HTR-8/SVneo (cell line): ENCODE measurements at regions not wholly inside any gene's neighbourhood (a gene's known extent, or its start where the extent isn't known, plus 50 kb on each side); places are given as distances from the start of the nearest gene placed in this dataset.
A peak's percentile ranks its signal among the peaks of the same experiment; 100 is the strongest.
"Not testable (repeated sequence)": the region's sequence is repeated elsewhere in the genome, so short reads cannot be mapped to it uniquely, and the experiment has no call there.

Experiments used
- DNase-seq: peaks from one replicate; pipeline ENCODE4 v3.0.0; 2011; ENCODE audit warnings: low spot score, mixed read lengths; ENCODE audit not compliant: insufficient read length
- FAIRE-seq: peaks from 2 replicates; lab custom pipeline; 2011; peaks lifted over from hg19 to GRCh38; lab: Jason Lieb, UNC

DNA sequence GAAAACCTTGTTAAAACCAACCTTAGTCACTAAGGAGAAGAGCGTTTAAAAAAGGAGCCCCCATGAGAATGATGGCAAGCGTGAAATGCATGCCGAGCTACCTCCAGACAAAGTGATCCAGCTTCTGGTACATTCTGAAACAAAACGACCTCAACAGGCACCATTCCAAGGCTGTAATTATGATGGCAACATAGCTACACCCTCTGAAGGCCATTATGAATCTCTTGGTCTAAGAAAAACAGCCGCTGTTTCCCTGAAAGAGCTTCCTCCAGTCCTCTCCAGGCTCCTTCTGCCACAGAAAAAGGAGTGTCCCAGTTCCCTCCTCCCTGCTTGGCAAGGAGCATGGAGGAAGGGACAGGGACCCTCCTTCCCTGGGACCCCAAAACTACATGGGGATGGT, 50.0 kb upstream of the ABLIM1 start:
- no peak for DNase-seq
- no peak for FAIRE-seq

DNA sequence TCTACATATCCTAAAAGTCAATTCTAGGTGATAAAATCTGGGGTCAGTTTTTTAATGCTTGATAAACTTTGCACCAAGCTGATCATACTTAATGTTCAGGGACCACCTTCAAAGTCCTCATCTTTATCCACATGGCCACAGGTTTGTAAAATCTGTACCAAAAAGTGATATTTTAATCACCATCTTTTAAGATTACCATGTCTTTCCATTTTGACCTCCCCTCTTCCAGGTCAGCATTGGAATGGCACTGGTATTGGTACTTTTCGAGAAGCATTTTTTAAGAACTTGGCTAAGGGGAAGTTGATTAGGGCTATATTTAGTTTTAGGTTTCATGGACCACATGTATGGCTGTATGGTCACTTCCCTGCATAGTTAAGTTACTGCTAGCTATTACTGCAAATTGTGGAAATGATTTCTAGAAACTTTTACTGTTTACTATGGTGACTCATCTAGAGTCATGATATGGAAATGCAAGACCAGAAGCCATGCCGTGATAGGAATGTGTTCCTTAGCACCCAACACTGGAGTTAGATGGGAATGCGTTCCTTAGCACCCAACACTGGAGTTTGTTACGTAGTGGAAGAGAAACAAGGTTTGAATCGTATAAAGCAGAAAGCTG, 50.8 kb upstream of the ABLIM1 start:
- no peak for FAIRE-seq
- DNase-seq: no peak

DNA sequence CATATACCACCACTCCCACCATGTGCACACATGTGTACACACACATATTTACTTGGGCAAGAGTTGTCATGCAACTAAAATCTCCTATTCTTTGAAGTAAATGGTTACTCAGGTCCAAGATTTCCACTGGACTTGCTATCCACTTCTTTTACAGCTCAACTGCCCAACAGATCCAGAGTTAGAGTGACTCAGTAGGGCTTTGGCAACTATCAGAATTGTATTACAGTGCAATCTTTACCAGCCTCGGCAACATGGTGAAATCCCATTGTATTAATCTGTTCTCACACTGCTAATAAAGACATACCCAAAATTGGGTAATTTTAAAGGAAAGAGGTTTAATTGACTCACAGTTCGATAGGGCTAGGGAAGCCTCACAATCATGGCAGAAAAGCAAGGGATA, 51.9 kb upstream of the ABLIM1 start:
- DNase-seq (no peak), FAIRE-seq (no peak)

DNA sequence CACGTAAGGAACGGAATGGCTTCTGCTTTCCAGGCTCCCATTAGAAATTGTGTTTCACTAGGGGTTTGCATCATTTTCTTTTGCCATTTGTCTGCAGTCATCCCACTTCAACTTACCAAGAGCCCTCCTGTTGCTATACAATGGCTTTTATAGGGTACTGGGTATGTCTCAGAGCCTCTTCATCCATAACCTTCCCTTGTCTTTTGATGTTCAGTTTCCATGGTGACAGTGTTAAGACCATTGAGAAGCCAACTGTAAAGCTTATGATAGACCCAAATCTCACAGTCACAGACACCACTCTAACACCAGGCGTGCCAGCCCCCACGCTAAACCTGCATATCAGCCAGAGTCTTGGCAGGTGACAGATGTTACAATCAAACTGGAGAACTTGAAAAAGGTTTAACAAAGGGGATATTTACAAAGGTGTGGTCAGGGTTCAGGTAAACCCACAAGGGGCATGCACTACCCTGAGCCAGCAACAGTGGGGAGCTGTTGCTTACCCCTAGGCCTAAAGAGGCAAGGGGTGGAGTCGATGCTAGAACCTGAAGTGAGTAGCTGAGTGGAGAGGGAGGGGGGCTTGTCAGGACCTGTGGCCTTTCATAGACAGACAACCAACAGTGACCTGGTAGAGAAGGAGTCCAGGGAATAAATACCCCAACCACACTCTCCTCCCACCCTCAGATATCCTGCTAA, 53.2 kb upstream of the ABLIM1 start:
- no peak for FAIRE-seq
- DNase-seq: no peak

DNA sequence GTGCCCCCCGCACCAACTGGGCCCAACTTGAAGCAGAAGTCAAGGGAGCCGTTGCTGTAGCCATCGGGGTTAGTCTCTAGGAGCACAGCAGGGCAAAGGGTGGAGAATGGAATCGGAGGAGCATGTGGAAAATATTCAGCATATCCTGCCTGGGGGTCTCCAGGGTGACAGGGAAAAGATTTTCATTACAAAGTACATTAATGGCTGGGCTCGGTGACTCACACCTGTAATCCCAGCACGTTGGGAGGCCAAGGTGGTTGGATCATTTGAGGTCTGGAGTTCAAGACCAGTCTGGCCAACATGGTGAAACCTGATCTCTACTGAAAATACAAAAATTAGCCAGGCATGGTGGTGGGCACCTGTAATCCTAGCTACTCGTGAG, 53.8 kb upstream of the ABLIM1 start:
- FAIRE-seq: no peak

DNA sequence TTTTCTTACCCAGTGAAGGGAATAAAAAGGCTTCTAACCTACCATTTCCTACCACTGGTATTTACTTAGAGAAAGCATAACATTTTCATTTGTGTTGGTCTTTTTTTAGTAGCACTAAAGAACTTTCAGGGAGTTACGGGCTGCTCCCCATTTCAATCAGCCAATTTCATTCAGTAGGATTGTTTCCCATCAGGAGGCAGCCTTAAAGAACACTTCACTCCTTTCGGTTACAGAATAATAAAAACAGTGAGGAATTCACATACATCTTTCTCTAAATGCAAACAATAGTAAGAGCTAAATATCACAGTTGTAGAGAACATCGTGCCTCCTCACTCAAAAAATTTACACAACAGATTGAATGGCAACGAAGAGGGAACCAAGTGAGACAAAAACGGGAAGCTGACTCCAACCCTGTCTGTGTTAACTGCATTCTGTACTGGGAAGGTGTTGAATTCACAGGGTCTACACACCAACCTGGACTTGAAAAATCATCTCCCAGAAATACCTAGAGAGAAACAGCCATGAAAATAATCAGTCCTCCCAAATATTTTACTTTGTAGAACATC, 55.5 kb upstream of the ABLIM1 start:
- FAIRE-seq (no peak), DNase-seq (no peak)

More for the DNA sequence above, 53.8 kb upstream of the ABLIM1 start:
- no peak for DNase-seq

DNA sequence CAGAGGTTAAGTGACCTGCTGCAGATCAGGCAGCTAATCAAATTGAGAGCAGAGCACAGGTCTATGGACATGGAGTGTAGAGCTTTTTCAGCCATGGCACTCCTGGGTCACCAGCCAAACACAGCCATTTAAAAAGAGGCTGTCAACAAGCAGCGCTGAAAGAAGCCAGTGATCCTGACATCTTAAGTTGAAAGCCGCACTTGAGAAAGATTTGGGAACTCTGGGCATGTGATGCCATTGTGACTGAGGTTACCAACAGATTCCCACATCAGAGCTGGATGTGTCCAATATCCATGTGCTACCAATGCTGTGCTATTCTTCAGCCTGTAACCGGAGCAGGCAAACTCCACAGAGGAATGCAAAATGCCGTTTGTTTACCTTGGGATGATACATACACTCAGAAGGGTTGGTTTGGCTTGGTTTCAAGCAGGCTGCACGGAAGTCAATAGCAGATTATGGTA, 56.2 kb upstream of the ABLIM1 start:
- FAIRE-seq (peak; percentile 93), DNase-seq (peak; percentile 48)

DNA sequence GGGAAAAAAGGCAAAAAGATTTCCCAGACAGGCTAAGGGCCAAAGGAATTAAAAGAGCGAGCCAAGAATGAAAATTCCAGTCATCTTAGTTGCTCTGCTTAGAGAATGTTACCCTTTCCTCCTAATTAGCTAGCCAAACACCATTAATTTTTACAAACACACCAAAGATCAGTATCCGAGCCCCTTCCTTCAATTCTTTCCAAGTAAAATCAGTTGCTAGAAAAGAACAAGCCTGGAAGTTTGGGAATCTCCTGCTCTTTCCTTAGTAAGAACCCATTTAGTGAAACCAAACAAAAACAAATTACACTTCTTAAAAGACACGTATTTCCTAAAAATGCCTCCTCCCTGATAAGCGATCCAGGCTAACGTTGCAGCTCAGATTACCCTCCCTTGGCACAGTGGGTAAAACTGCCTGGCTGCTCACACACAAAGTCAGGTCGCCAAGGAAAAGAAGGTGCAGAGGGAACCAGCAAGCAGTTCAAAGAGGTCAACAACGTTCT, 57.1 kb upstream of the ABLIM1 start:
- DNase-seq (no peak), FAIRE-seq (no peak)

DNA sequence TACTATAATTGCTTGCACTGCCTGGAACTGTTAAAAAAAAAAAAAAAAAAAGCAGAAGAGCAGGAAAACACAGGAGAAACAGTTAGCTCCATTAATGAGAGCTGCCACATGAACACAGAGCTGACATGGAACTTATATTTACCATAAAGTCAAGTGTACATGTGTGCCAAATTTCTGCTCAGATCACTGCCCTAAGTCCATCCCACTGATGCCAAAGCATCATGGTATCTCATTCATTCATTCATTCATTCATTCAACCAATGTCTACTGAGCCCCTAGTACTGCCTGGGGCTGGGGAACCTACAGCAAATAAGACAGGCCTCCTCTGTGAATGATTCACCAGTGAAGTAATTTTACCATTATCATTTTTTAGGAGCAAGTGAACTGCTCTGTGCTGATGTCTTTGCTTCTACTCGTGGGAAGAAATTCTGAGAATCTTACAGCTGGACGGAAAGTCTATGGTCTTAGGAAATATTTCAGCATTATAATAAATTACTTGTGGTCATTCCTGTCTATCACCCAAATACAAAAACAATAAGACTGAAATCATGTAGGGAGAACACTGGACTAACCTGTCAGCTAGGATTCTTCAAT, 58.8 kb upstream of the ABLIM1 start:
- FAIRE-seq: no peak
- DNase-seq: no peak

DNA sequence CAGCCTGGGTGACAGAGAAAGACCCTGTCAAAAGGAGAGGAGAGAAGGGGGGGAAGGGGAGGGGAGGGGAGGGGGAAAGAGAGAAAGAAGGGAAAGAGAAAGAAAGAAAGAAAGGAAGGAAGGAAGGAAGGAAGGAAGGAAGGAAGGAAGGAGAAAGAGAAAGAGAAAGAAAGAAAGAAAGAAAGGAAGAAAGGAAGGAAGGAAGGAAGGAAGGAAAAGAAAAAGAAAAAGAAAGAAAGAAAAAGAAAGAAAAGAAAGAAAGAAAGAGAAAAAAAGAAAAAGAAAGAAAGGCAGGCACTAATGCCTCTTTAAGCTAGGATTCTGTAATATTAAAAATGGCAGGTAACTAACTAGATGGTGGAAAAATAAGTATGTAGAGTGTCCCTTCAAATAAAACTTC, 59.8 kb upstream of the ABLIM1 start:
- FAIRE-seq, DNase-seq: not testable (repeated sequence)

DNA sequence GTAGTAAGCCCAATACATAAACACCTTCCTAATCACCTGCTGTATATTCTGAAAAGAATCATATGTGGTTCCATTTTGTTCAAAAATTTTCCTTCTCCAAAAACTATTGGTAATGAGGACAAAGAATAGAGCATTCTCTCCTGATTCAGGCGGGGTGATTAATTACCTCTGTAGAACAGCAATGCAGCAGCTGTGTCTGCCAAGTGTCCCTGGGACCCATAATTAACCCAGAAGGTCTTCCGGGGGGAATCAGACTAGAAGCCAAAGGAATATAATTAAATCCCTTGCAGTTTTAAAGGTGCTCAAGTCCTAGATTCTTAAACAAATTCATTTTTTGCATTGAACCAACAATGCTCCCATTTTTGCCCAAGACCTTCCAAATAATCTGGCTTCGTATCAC, 60.3 kb upstream of the ABLIM1 start:
- no peak for FAIRE-seq

DNA sequence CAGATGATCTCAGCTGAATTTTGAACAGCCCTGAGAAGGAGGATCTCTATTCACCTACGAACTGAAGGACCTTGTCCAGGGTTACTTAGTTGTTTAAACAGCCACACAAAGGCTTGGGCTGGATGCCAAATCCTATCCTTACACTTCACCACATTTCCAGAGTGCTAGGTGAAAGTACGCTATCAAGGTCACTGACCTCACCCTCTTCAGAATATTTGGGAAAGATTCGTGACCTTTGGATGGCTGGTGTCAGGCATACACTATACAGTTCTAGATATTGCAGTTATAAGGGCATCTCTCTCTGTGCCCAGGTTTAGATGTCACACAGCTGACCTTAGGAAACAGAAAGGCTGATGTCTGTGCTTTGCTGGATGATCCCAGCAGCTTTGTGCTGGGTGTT, 61.2 kb upstream of the ABLIM1 start:
- DNase-seq (no peak), FAIRE-seq (no peak)

More for the DNA sequence above, 60.3 kb upstream of the ABLIM1 start:
- no peak for DNase-seq

DNA sequence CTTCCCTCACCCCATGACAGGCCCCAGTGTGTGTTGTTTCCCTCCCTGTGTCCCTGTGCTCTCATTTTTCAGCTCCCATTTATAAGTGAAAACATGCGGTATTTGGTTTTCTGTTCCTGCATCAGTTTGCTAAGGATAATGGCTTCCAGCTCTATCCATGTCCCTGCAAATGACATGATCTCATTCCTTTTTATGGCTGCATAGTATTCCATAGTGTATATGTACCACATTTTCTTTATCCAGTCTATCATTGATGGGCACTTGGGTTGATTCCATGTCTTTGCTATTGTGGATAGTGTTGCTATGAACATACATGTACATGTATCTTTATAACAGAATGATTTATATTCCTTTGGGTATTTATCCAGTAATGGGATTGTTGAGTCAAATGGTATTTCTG, 61.9 kb upstream of the ABLIM1 start:
- DNase-seq, FAIRE-seq: not testable (repeated sequence)

DNA sequence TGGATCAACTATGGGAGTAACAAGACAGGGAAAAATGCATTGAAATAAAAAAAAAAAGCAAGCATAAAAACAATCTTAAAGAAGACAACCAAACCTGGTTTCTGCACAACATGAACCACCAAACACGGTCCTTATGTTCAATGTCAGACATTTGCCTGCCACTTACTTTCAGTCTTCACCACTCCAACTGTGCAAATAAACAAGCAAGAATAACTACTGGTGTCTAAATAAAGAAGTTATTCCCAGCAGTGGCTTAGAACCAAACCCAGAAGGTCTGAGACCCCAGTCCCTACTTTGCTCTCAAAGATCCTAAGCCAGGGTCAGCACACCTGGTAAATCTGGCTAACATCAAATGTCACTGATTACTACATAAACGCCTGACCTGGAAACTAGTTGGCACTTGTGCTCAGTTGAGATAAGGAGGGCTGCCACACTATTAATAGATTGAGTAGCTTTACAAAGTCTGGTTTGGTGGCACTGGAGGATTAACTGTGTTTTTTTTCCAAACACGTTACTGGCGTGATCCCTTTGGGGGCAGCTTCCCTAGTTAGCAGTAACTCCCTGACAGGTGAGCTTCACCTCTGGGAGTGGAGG, 62.7 kb upstream of the ABLIM1 start:
- FAIRE-seq (no peak), DNase-seq (no peak)

DNA sequence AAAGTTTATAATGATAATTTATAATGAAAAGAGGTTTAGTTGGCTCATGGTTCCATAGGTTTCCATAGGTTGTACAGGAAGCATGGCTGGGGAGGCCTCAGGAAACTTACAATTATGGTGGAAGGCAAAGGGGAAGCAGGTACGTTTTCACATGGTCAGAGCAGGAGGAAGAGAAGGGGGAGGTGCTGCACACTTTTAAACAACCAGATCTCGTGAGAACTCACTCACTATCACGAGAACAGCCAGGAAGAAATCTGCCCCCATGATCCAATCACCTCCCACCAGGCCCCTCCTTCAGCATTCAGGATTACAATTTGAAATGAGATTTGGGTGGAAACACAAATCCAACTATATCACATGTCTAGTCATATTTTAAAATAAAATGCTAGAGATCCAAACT, 64.1 kb upstream of the ABLIM1 start:
- not testable (repeated sequence) for FAIRE-seq, DNase-seq

DNA sequence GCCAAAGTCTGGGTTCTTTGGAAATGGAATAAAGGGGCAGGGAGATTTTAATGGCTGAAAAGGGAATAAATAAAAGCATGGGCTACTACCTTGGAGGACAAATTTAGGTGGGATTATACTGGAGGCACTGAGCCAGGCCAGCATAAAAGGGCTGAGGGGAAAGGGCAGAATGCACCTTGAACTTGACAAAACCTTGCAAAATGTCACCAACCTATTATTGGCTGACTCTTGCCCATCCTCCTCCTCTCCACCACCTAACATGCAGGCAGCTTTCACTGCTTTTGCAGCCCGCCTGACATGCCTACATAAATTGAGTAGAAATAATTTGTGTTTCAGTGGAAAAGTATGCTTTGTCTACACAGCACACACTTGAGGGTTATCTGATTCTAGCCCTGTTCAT, 65.3 kb upstream of the ABLIM1 start:
- FAIRE-seq (no peak), DNase-seq (no peak)

DNA sequence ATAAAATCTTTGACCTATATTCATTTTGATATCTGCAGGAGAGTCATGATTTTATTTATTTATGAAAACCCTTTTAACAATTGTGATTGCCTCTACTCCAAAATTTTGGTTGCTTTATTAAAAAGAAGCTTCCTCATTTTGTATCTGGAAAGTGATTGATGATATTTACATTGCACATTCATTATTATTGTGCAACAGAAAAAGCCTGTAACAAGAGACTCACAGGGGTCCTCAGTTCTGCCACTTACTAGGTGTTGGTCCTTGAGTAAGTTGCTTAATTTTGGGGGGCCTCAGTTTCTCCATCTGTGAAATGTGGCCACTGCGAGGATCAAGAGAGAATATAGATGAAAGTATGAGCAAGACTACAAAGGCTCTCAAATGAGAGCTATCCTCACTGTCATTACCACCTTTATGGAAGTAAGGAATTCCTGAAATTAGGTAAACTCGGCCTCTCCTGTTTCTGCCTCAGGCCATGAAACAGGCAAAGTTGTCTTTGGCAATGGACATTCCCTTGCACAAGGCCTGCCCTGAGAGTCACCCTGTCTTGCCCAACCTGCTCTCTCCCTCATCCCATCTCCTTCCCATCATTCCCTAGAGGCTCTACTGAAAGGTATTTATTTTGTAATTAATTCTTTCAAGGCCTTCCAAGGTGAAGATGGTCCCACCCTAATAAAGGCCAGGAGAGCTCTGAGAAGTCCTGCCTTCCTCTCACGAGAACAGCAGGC, 66.1 kb upstream of the ABLIM1 start:
- no peak for FAIRE-seq
- DNase-seq: no peak

DNA sequence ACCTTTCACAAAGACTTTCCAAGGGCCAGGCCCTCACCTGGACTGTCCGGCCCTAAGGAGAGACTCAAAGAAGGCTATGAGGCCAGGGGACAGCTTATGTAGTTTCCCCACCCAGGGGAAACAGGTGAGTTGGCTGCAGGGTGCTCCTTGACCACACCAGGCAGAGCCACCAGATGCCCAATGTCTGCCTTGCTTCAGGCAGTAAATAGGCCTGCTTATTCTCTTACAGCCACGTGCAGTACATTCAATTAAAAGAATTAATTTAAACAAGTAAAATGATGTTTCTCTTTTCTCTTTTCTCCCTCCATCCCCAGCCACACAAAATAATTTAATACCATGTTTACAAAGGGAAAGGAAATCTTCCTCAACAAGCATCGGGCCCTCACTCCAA, 66.6 kb upstream of the ABLIM1 start:
- FAIRE-seq: no peak

DNA sequence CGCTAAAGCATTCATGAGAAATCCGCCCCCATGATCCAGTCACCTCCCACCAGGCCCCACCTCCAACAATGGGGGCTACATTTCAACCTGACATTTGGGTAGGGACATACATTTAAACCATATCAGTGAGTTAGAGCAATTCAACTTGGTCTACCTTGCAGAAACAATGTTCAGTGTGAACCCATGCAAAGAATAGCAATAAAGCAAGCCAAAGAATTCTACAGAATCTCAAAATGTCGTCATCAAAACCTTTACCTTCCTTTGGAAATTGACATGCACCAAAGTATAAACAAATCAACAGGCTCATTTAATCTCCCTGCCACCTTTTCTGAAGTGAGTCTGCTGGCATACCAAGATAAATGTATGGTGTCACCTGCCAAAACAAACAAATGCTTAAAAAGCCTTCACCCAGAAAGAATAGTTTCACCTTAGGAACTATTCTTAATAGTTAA, 68.8 kb upstream of the ABLIM1 start:
- FAIRE-seq: no peak
- no peak for DNase-seq

More for the DNA sequence above, 66.6 kb upstream of the ABLIM1 start:
- DNase-seq: no peak

DNA sequence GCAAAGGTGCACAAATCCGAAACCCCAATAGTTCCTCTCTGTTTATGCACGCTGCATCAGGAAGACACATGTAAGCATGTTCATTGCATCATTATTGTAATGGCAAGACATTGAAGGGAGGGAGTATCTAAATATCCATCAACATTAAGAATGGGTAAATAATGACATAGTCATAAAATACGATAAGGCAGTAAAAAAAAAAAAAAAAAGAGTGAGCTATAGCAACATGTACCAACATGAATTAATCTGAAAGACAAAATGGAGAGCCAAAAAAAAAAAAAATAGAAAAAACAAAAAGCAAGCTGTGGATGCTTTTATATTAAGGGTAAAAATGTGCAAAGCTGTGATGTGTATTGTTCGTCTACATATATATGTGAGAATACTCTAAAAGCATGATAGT, 70.2 kb upstream of the ABLIM1 start:
- FAIRE-seq: no peak
- DNase-seq: no peak
